Loucy (cell line): ENCODE measurements at regions not wholly inside any gene's neighbourhood (a gene's known extent, or its start where the extent isn't known, plus 50 kb on each side); places are given as distances from the start of the nearest gene placed in this dataset.

Experiments
- CTCF ChIP-seq: fragments of 200-600 bp; sonication (generic); conservative IDR thresholded peaks from 2 replicates; pipeline ENCODE4 v1.5.1; 2014; ENCODE audit warnings: mild to moderate bottlenecking, antibody characterized with exemption, low read length
- EZH2phosphoT487 ChIP-seq: fragments of 200-600 bp; IDR thresholded peaks from 2 replicates; pipeline ENCODE4 v1.6.1; 2018; ENCODE audit warnings: antibody characterized with exemption, mild to moderate bottlenecking, moderate library complexity, borderline replicate concordance

- TF ChIP-seq CTCF (no peak), EZH2phosphoT487 (no peak)
Measured at GRCh38 chr12:83659321-83659720, 972.6 kb downstream of the TMTC2 start.
